SU-DHL-6 (cell line): ENCODE measurements at regions not wholly inside any gene's neighbourhood (a gene's known extent, or its start where the extent isn't known, plus 50 kb on each side); places are given as distances from the start of the nearest gene placed in this dataset.

Source experiments
- CTCF ChIP-seq: fragments of 200-600 bp; sonication (generic); IDR thresholded peaks from one replicate; pipeline ENCODE4 v1.5.1; 2017; ENCODE audit warnings: antibody characterized with exemption, mild to moderate bottlenecking, low read length, moderate library complexity; ENCODE audit not compliant: insufficient read depth, poor library complexity, severe bottlenecking
- EZH2phosphoT487 ChIP-seq: fragments of 200-600 bp; sonication (generic), shearing (Covaris generic); conservative IDR thresholded peaks from 2 replicates; pipeline ENCODE4 v1.6.1; 2018; ENCODE audit warnings: mild to moderate bottlenecking, antibody characterized with exemption, low read length, moderate library complexity, mixed read lengths

GRCh38 chr3:83559082-83559481, 1399.7 kb upstream of the CADM2 start:
- no peak for TF ChIP-seq CTCF
- no peak for TF ChIP-seq EZH2phosphoT487
